H1 (cell line): ENCODE measurements at regions not wholly inside any gene's neighbourhood (a gene's known extent, or its start where the extent isn't known, plus 50 kb on each side); places are given as distances from the start of the nearest gene placed in this dataset.

Experiments
- CTCF ChIA-PET: fragments of 300-600 bp; sonication (Branson Sonifier 250); formaldehyde crosslinking; loops from one replicate; lab custom pipeline; 2021; ENCODE audit not compliant: partially characterized antibody; lab: Charles Lee
- POLR2A ChIA-PET: fragments of 300-600 bp; sonication (Branson Sonifier 250); formaldehyde crosslinking; loops from one replicate; lab custom pipeline; 2021; ENCODE audit warnings: inconsistent platforms; ENCODE audit not compliant: partially characterized antibody; lab: Charles Lee
- DNase-seq, 2 experiments: peaks; one replicate each; pipeline versions ENCODE4 v3.0.0 to v3.0.0-alpha.2; 2010 to 2022; ENCODE audit warnings: low spot score in 2 of 2, low read depth in 1 of 2, mixed read lengths in 1 of 2
- FAIRE-seq: peaks from 2 replicates; lab custom pipeline; 2011; peaks lifted over from hg19 to GRCh38; lab: Jason Lieb, UNC
- H2AFZ ChIP-seq: 2 replicates; pipeline ENCODE4 v1.8.1; 2012; ENCODE audit warnings: low read length, inconsistent platforms
- H2AK5ac ChIP-seq: 2 replicates; pipeline ENCODE4 v1.6.1; 2013; ENCODE audit warnings: low read depth, low read length
- H2BK120ac ChIP-seq: replicated peaks from 2 replicates; pipeline ENCODE3; 2013; ENCODE audit warnings: low read depth, low read length, inconsistent platforms
- H2BK12ac ChIP-seq: 2 replicates; pipeline ENCODE4 v1.6.1; 2013; ENCODE audit warnings: low read depth, low read length
- H2BK15ac ChIP-seq: 2 replicates; pipeline ENCODE4 v1.6.1; 2013; ENCODE audit warnings: low read length
- H2BK20ac ChIP-seq: 2 replicates; pipeline ENCODE4 v1.6.1; 2013; ENCODE audit warnings: low read length
- H2BK5ac ChIP-seq: 2 replicates; pipeline ENCODE4 v1.6.1; 2013; ENCODE audit warnings: low read depth, low read length
- H3K14ac ChIP-seq: 2 replicates; pipeline ENCODE4 v1.6.1; 2013; ENCODE audit warnings: inconsistent platforms; ENCODE audit not compliant: insufficient read length
- H3K18ac ChIP-seq: 2 replicates; pipeline ENCODE4 v1.6.1; 2013; ENCODE audit warnings: low read length; ENCODE audit errors: extremely low read depth
- H3K23ac ChIP-seq: 2 replicates; pipeline ENCODE4 v1.6.1; 2013; ENCODE audit warnings: inconsistent platforms; ENCODE audit not compliant: insufficient read length
- H3K23me2 ChIP-seq: 2 replicates; pipeline ENCODE4 v1.6.1; 2013; ENCODE audit warnings: low read depth, low read length
- H3K27ac ChIP-seq: 2 replicates; pipeline ENCODE4 v1.6.1; 2011; ENCODE audit warnings: low read depth, low read length, inconsistent platforms
- H3K27me3 ChIP-seq, 4 experiments: replicated peaks in 1 of 4; 1 replicate in 1 of 4; 2 replicates in 3 of 4; pipeline versions ENCODE4 v1.6.1 to v1.8.1; 2011 to 2013; ENCODE audit warnings: low read length in 3 of 4, mild to moderate bottlenecking in 3 of 4, inconsistent platforms in 2 of 4, mixed read lengths in 2 of 4, moderate library complexity in 1 of 4; ENCODE audit not compliant: control insufficient read depth in 3 of 4, insufficient read depth in 3 of 4; ENCODE audit errors: extremely low read depth in 1 of 4
- H3K36me3 ChIP-seq, 4 experiments: 2 replicates each; pipeline versions ENCODE4 v1.6.1 to v1.8.1; 2011 to 2013; ENCODE audit warnings: mild to moderate bottlenecking in 4 of 4, low read length in 3 of 4, moderate library complexity in 2 of 4, control low read depth in 1 of 4, inconsistent platforms in 1 of 4; ENCODE audit not compliant: insufficient read depth in 4 of 4, control insufficient read depth in 2 of 4
- H3K4ac ChIP-seq: replicated peaks from 2 replicates; pipeline ENCODE3; 2013; ENCODE audit warnings: low read length, low read depth, mixed read lengths, inconsistent platforms; ENCODE audit not compliant: insufficient read length
- H3K4me1 ChIP-seq, 4 experiments: replicated peaks in 1 of 4; 1 replicate in 1 of 4; 2 replicates in 3 of 4; pipeline versions ENCODE4 v1.6.1 to v1.8.1; 2011 to 2013; ENCODE audit warnings: low read length in 3 of 4, inconsistent platforms in 2 of 4, mixed read lengths in 1 of 4; ENCODE audit not compliant: insufficient read depth in 4 of 4, control insufficient read depth in 3 of 4
- H3K4me2 ChIP-seq, 2 experiments: 2 replicates each; pipeline versions ENCODE4 v1.6.1 to v1.8.1; 2011 to 2013; ENCODE audit warnings: low read depth in 2 of 2, low read length in 2 of 2, control low read depth in 1 of 2, inconsistent platforms in 1 of 2, mild to moderate bottlenecking in 1 of 2; ENCODE audit not compliant: insufficient read depth in 1 of 2
- H3K4me3 ChIP-seq, 4 experiments: fragments of 200-600, 300-600 bp in 1 of 4; sonication (generic), shearing (Covaris generic), sonication (Bioruptor Twin) in 1 of 4; 2 replicates each; pipeline versions ENCODE4 v1.5.1 to v1.8.1; 2011 to 2016; ENCODE audit warnings: low read length in 4 of 4, low read depth in 3 of 4, control low read depth in 2 of 4, inconsistent platforms in 2 of 4, mild to moderate bottlenecking in 2 of 4, mixed read lengths in 1 of 4, moderate library complexity in 1 of 4; ENCODE audit not compliant: insufficient read depth in 2 of 4; ENCODE audit errors: extremely low read depth in 1 of 4
- H3K56ac ChIP-seq: replicated peaks from 2 replicates; pipeline ENCODE3; 2013; ENCODE audit warnings: low read depth, mild to moderate bottlenecking, mixed read lengths, low read length, inconsistent platforms; ENCODE audit not compliant: insufficient read length
- H3K79me1 ChIP-seq: 2 replicates; pipeline ENCODE4 v1.6.1; 2013; ENCODE audit warnings: low read depth, low read length, control low read depth
- H3K79me2 ChIP-seq, 2 experiments: 2 replicates each; pipeline versions ENCODE4 v1.6.1 to v1.8.1; 2012 to 2013; ENCODE audit warnings: low read length in 2 of 2, mild to moderate bottlenecking in 2 of 2, inconsistent platforms in 1 of 2; ENCODE audit not compliant: insufficient read depth in 2 of 2, control insufficient read depth in 1 of 2
- H3K9ac ChIP-seq, 4 experiments: replicated peaks in 1 of 4; 1 replicate in 1 of 4; 2 replicates in 3 of 4; pipeline versions ENCODE4 v1.6.1 to v1.8.1; 2011 to 2013; ENCODE audit warnings: low read depth in 3 of 4, low read length in 3 of 4, control low read depth in 2 of 4, mild to moderate bottlenecking in 2 of 4, moderate library complexity in 2 of 4, inconsistent platforms in 1 of 4; ENCODE audit errors: extremely low read depth in 1 of 4
- H3K9me3 ChIP-seq, 2 experiments: 2 replicates each; pipeline versions ENCODE4 v1.6.1 to v1.8.1; 2012 to 2013; ENCODE audit warnings: mild to moderate bottlenecking in 2 of 2, moderate library complexity in 2 of 2, control low read depth in 1 of 2, inconsistent platforms in 1 of 2, low read depth in 1 of 2, low read length in 1 of 2, mixed read lengths in 1 of 2; ENCODE audit not compliant: insufficient read depth in 2 of 2
- H4K20me1 ChIP-seq, 2 experiments: replicated peaks in 1 of 2; 2 replicates each; pipeline versions ENCODE3 to v1.8.1; 2011 to 2013; ENCODE audit warnings: inconsistent platforms in 2 of 2, low read length in 2 of 2, mild to moderate bottlenecking in 1 of 2; ENCODE audit not compliant: insufficient read depth in 2 of 2, control insufficient read depth in 1 of 2
- H4K5ac ChIP-seq: 2 replicates; pipeline ENCODE4 v1.6.1; 2013; ENCODE audit warnings: low read length, low read depth, mixed read lengths, inconsistent platforms; ENCODE audit not compliant: insufficient read length
- H4K8ac ChIP-seq: 2 replicates; pipeline ENCODE4 v1.8.0; 2013; ENCODE audit warnings: mild to moderate bottlenecking, moderate library complexity, low read length, inconsistent platforms; ENCODE audit not compliant: insufficient read depth; ENCODE audit errors: extremely low read depth
- H4K91ac ChIP-seq: replicated peaks from 2 replicates; pipeline ENCODE3; 2013; ENCODE audit warnings: low read length, mixed read lengths, inconsistent platforms; ENCODE audit not compliant: insufficient read length
- BCL11A ChIP-seq, 2 experiments: IDR thresholded peaks; one replicate each; pipeline ENCODE4 v1.6.1; 2011; ENCODE audit warnings: low read depth in 2 of 2, low read length in 2 of 2, mild to moderate bottlenecking in 2 of 2
- CBX5 ChIP-seq: fragments of 300-800, 300-1000 bp; sonication (generic); IDR thresholded peaks from 2 replicates; pipeline ENCODE4 v1.7.1; 2016; ENCODE audit warnings: antibody characterized with exemption, low read length, low read depth
- KDM5A ChIP-seq: fragments of 200-600 bp; IDR thresholded peaks from 2 replicates; pipeline ENCODE4 v1.7.1; 2012; ENCODE audit warnings: mild to moderate bottlenecking, low read length, inconsistent platforms, mixed read lengths
- WGBS, 2 experiments: shearing (Covaris generic) in 1 of 2; methylation state at CpG; one replicate each; pipeline versions ENCODE4 v1.1.6 to v1.1.7; 2013 to 2015; ENCODE audit warnings: low lambda C conversion rate in 2 of 2, mixed read lengths in 2 of 2, inconsistent platforms in 1 of 2, low coverage in 1 of 2, missing lambda C conversion rate in 1 of 2; ENCODE audit not compliant: insufficient replicate concordance in 2 of 2, insufficient coverage in 1 of 2, insufficient read length in 1 of 2; ENCODE audit errors: extremely low coverage in 1 of 2, missing lambda C conversion rate in 1 of 2; 5-methylcytosine and 5-hydroxymethylcytosine counted together

DNA sequence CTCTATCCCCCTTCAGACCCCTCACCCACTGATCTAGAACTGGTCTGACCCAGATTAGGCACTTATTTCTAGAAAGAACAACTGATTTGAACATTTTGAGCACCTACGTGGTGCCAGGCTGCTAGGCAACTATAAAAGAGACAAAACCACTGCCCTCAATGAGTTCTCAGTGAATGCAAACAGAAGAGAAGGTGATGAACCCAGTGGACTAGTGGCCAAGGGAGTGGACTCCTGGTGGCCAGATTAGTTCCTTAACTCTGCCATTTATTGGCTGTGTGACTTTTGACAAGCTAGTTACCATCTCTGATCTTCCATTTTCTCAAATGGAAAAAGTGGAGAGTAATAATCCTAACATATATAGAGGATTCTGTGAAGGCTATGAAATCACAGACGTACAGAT is 259.1 kb upstream of the SALL1 start:
- Histone ChIP-seq H2BK15ac (peak overlapping the region; percentile 20; the same call in 1 of the 2 replicates), H3K4me2 (no peak overlapping the region), H4K20me1 (no peaks in the 10 kb centered on the region), H3K23ac (no peak overlapping the region), H3K4me3 (no peak overlapping the region), H3K27ac (no peak overlapping the region), H4K91ac (no peak overlapping the region), H3K18ac (no peak overlapping the region), H3K14ac (no peak overlapping the region), H4K8ac (no peak overlapping the region), H2AFZ (no peak overlapping the region), H3K9ac (no peak overlapping the region), H2BK120ac (no peak overlapping the region), H2BK5ac (no peak overlapping the region), H2AK5ac (no peak overlapping the region), H3K56ac (no peak overlapping the region), H3K79me1 (no peaks in the 10 kb centered on the region), H4K5ac (no peak overlapping the region), H3K23me2 (no peaks in the 10 kb centered on the region), H3K79me2 (no peaks in the 10 kb centered on the region), H2BK12ac (no peak overlapping the region), H3K4ac (no peak overlapping the region), H2BK20ac (no peak overlapping the region), H3K4me1 (peaks cover 0 to 4% (median 0%) of the 10 kb centered on the region in 4 experiments; a peak in 3 of 7 replicates), H3K9me3 (no peaks in the 10 kb centered on the region), H3K27me3 (no peaks in the 10 kb centered on the region), H3K36me3 (no peaks in the 10 kb centered on the region)
- WGBS, 2 experiments, result 95% methylated on average over 2 of the region's 2 CpGs; no CpG with 5 or more reads in 1 of the 2 experiments
- CTCF ChIA-PET, result interaction anchor here (0.9 to 1.3 kb wide), 3 partner anchors 34 to 73 kb away, joined by 3 to 4 read pairs (median 3); no protein-coding TSS in a partner anchor
- DNase-seq (no peak), FAIRE-seq (no peak)
- POLR2A ChIA-PET, result no interaction called here
- no peak for TF ChIP-seq CBX5
- TF ChIP-seq KDM5A, result no peak
- TF ChIP-seq BCL11A (IDR thresholded peaks at IDR 0.05; ENCODE audit: low read depth in 2 of 2, low read length in 2 of 2), result no peak
